ENCODE measurements at regions not wholly inside any gene's neighbourhood (a gene's known extent, or its start where the extent isn't known, plus 50 kb on each side); places are given as distances from the start of the nearest gene placed in this dataset.

- no peak for TF ChIP-seq POLR2A (IDR thresholded peaks at IDR 0.05)
- TF ChIP-seq, protein P1, sequence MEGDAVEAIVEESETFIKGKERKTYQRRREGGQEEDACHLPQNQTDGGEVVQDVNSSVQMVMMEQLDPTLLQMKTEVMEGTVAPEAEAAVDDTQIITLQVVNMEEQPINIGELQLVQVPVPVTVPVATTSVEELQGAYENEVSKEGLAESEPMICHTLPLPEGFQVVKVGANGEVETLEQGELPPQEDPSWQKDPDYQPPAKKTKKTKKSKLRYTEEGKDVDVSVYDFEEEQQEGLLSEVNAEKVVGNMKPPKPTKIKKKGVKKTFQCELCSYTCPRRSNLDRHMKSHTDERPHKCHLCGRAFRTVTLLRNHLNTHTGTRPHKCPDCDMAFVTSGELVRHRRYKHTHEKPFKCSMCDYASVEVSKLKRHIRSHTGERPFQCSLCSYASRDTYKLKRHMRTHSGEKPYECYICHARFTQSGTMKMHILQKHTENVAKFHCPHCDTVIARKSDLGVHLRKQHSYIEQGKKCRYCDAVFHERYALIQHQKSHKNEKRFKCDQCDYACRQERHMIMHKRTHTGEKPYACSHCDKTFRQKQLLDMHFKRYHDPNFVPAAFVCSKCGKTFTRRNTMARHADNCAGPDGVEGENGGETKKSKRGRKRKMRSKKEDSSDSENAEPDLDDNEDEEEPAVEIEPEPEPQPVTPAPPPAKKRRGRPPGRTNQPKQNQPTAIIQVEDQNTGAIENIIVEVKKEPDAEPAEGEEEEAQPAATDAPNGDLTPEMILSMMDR (IDR thresholded peaks at IDR 0.05 in 8 of 11, conservative IDR thresholded peaks at IDR 0.05 in 3 of 11) = no peak
- TF ChIP-seq POLR2AphosphoS5 (IDR thresholded peaks at IDR 0.05) = no peak
- H3K27ac ChIP-seq = no peak overlapping the region
- H3K4me1 ChIP-seq = no peaks in the 10 kb centered on the region
- H3K4me3 ChIP-seq = no peak overlapping the region
- no peaks in the 10 kb centered on the region for H3K9me3 ChIP-seq
- no peaks in the 10 kb centered on the region for H3K36me3 ChIP-seq
- 13 to 25% (median 19%) methylated on average over 2 of the region's 2 CpGs for whole genome bisulfite sequencing, 5 donors
- intact Hi-C loops (cut with DNase I; ENCODE audit: low total_unique reads) = no loop called here
- no peaks in the 10 kb centered on the region for H3K27me3 ChIP-seq (replicated peaks in 1 of 7)
- DNase-seq = no peak
Observed at GRCh38 chr3:28989646-28990089, 291.2 kb upstream of the RBMS3 start.

- no peak overlapping the region for H3K27ac ChIP-seq
- intact Hi-C loops (cut with DNase I; ENCODE audit: low total_unique reads) = no loop called here
- no peak overlapping the region for H3K4me3 ChIP-seq
- H3K27me3 ChIP-seq (replicated peaks in 1 of 7) = no peaks in the 10 kb centered on the region
- no peak for DNase-seq
- 82 to 91% (median 88%) methylated on average over 6 of the region's 6 CpGs for WGBS, 5 donors
- TF ChIP-seq, protein P1 (IDR thresholded peaks at IDR 0.05 in 8 of 11, conservative IDR thresholded peaks at IDR 0.05 in 3 of 11) = no peak
- TF ChIP-seq POLR2A (IDR thresholded peaks at IDR 0.05) (no peak), POLR2AphosphoS5 (IDR thresholded peaks at IDR 0.05) (no peak)
- H3K4me1 ChIP-seq = no peaks in the 10 kb centered on the region
- no peaks in the 10 kb centered on the region for H3K36me3 ChIP-seq
- H3K9me3 ChIP-seq = peaks cover 0 to 15% (median 2%) of the 10 kb centered on the region in 8 donors
Observed at GRCh38 chr3:28994161-28994905, 286.5 kb upstream of the RBMS3 start.

- intact Hi-C loops (cut with DNase I; ENCODE audit: low total_unique reads) = no loop called here
- no peak for DNase-seq
- Histone ChIP-seq H3K4me1 (no peaks in the 10 kb centered on the region), H3K9me3 (no peaks in the 10 kb centered on the region), H3K27me3 (replicated peaks in 1 of 7) (no peaks in the 10 kb centered on the region), H3K36me3 (no peaks in the 10 kb centered on the region), H3K27ac (no peak overlapping the region), H3K4me3 (no peak overlapping the region)
- no peak for TF ChIP-seq POLR2AphosphoS5 (IDR thresholded peaks at IDR 0.05)
- TF ChIP-seq, protein P1 (IDR thresholded peaks at IDR 0.05 in 8 of 11, conservative IDR thresholded peaks at IDR 0.05 in 3 of 11) = no peak
- TF ChIP-seq POLR2A (IDR thresholded peaks at IDR 0.05) = no peak
- WGBS, 5 donors = 82 to 94% (median 84%) methylated on average over 4 of the region's 4 CpGs
Observed at GRCh38 chr3:29004885-29005599, 275.8 kb upstream of the RBMS3 start.

GRCh38 chr3:29005862-29006261 is 275.0 kb upstream of the RBMS3 start:
- intact Hi-C loops (cut with DNase I; ENCODE audit: low total_unique reads) = no loop called here
- no peak overlapping the region for H3K27ac ChIP-seq
- H3K36me3 ChIP-seq = no peaks in the 10 kb centered on the region
- H3K27me3 ChIP-seq (replicated peaks in 1 of 7) = no peaks in the 10 kb centered on the region
- no peak for DNase-seq
- no peak overlapping the region for H3K4me3 ChIP-seq
- no peak for TF ChIP-seq POLR2AphosphoS5 (IDR thresholded peaks at IDR 0.05)
- no peak for TF ChIP-seq POLR2A (IDR thresholded peaks at IDR 0.05)
- TF ChIP-seq, protein P1 (IDR thresholded peaks at IDR 0.05 in 8 of 11, conservative IDR thresholded peaks at IDR 0.05 in 3 of 11) = no peak
- no peaks in the 10 kb centered on the region for H3K9me3 ChIP-seq
- no peaks in the 10 kb centered on the region for H3K4me1 ChIP-seq
